OCI-LY3 (cell line): ENCODE measurements at regions not wholly inside any gene's neighbourhood (a gene's known extent, or its start where the extent isn't known, plus 50 kb on each side); places are given as distances from the start of the nearest gene placed in this dataset.

Experiments
- H2AFZ ChIP-seq: fragments of 200-600, 300-600 bp; shearing (Covaris generic); 2 replicates; pipeline ENCODE4 v1.6.0; 2014; ENCODE audit warnings: antibody characterized with exemption, low read depth, low read length
- H3K27ac ChIP-seq: fragments of 200-600, 300-600 bp; sonication (generic); 2 replicates; pipeline ENCODE4 v1.5.1; 2014; ENCODE audit warnings: mild to moderate bottlenecking, low read length, moderate library complexity, mixed read lengths
- H3K27me3 ChIP-seq: fragments of 200-600, 300-600 bp; sonication (generic); 2 replicates; pipeline ENCODE4 v1.6.1; 2014; ENCODE audit warnings: low read depth, low read length, mixed read lengths
- H3K36me3 ChIP-seq: fragments of 200-600, 300-600 bp; sonication (generic); replicated peaks from 2 replicates; pipeline ENCODE3; 2014; ENCODE audit warnings: low read depth, low read length, mixed read lengths
- H3K4me1 ChIP-seq: fragments of 300-600, 200-600 bp; sonication (generic); 2 replicates; pipeline ENCODE4 v1.6.1; 2014; ENCODE audit warnings: low read length, mixed read lengths
- H3K4me2 ChIP-seq: fragments of 200-600, 300-600 bp; sonication (generic); 2 replicates; pipeline ENCODE4 v1.6.1; 2014; ENCODE audit warnings: low read length, mixed read lengths
- H3K4me3 ChIP-seq: fragments of 300-600, 200-600 bp; sonication (generic); 2 replicates; pipeline ENCODE4 v1.5.1; 2014; ENCODE audit warnings: antibody characterized with exemption, mild to moderate bottlenecking, low read length, moderate library complexity
- H3K79me2 ChIP-seq: fragments of 300-600, 200-600 bp; shearing (Covaris generic); 2 replicates; pipeline ENCODE4 v1.6.1; 2014; ENCODE audit warnings: mild to moderate bottlenecking, low read length, mixed read lengths
- H3K9ac ChIP-seq: fragments of 300-600, 200-600 bp; shearing (Covaris generic); 2 replicates; pipeline ENCODE4 v1.6.0; 2014; ENCODE audit warnings: mild to moderate bottlenecking, low read length, moderate library complexity
- H3K9me3 ChIP-seq: fragments of 200-600, 300-600 bp; shearing (Covaris generic); 2 replicates; pipeline ENCODE4 v1.6.1; 2014; ENCODE audit warnings: low read length, mixed read lengths; ENCODE audit not compliant: insufficient read depth
- H4K20me1 ChIP-seq: fragments of 200-600, 300-600 bp; sonication (generic); 2 replicates; pipeline ENCODE4 v1.6.1; 2016; ENCODE audit warnings: low read length, mixed read lengths; ENCODE audit not compliant: insufficient read depth
- EZH2phosphoT487 ChIP-seq: fragments of 200-600 bp; shearing (Covaris generic); IDR thresholded peaks from 2 replicates; pipeline ENCODE4 v1.6.1; 2018; ENCODE audit warnings: antibody characterized with exemption, mixed run types, low read depth
- TF ChIP-seq, protein P1 (sequence below): fragments of 200-600, 300-600 bp; sonication (generic); IDR thresholded peaks from 2 replicates; pipeline ENCODE4 v1.5.1; 2014; ENCODE audit warnings: antibody characterized with exemption, low read length, low read depth

DNA sequence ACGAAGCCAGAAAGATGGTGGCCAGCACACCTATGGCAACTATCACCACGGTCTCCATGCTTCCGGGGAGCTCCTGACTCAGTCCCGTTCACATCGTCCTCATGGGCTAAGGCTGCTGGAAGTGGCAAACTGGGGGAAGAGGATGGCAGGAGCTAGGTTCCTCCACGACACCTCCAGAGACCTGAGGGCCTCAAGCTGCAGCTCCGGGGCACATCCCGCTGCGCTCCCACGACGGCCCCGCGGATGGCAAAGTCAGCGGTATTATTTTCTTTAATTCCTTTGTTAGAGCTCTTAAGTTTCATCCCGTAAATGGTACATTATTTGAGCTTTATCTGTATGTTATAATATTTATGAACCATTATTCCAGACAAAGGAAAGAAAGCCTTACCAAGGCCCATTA lies 190.5 kb downstream of the DACT1 start:
- Histone ChIP-seq H3K36me3 (no peaks in the 10 kb centered on the region), H3K4me3 (no peak overlapping the region), H3K79me2 (no peaks in the 10 kb centered on the region), H3K9me3 (no peaks in the 10 kb centered on the region), H3K27ac (no peak overlapping the region), H3K9ac (no peak overlapping the region), H2AFZ (no peak overlapping the region), H3K4me1 (peaks cover 10% of the 10 kb centered on the region), H4K20me1 (no peaks in the 10 kb centered on the region), H3K4me2 (no peak overlapping the region), H3K27me3 (no peaks in the 10 kb centered on the region)
- TF ChIP-seq EZH2phosphoT487: no peak
- TF ChIP-seq, protein P1, sequence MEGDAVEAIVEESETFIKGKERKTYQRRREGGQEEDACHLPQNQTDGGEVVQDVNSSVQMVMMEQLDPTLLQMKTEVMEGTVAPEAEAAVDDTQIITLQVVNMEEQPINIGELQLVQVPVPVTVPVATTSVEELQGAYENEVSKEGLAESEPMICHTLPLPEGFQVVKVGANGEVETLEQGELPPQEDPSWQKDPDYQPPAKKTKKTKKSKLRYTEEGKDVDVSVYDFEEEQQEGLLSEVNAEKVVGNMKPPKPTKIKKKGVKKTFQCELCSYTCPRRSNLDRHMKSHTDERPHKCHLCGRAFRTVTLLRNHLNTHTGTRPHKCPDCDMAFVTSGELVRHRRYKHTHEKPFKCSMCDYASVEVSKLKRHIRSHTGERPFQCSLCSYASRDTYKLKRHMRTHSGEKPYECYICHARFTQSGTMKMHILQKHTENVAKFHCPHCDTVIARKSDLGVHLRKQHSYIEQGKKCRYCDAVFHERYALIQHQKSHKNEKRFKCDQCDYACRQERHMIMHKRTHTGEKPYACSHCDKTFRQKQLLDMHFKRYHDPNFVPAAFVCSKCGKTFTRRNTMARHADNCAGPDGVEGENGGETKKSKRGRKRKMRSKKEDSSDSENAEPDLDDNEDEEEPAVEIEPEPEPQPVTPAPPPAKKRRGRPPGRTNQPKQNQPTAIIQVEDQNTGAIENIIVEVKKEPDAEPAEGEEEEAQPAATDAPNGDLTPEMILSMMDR: no peak

DNA sequence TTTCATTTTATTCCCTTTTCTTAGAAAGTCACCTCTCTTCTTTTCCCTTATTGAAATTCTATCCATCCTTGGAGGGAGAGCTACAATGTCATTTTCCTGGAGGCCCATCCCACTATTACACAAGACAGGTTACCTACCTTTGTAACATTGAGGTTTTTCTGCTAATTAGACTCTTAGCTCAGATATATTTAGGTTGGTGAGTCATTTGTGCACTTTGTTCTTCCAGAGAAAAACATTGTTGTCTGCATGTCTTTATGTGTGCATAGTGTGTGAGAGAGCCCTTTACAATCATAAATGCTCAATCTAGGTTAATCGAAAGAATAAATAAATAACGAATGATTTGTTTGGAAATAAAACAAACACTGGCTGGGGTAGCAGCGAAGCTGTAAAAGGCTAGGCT lies 191.8 kb downstream of the DACT1 start:
- no peaks in the 10 kb centered on the region for H4K20me1 ChIP-seq
- H3K36me3 ChIP-seq: no peaks in the 10 kb centered on the region
- no peaks in the 10 kb centered on the region for H3K27me3 ChIP-seq
- no peak overlapping the region for H3K4me3 ChIP-seq
- H3K4me2 ChIP-seq: no peak overlapping the region
- H3K79me2 ChIP-seq: no peaks in the 10 kb centered on the region
- H3K4me1 ChIP-seq: peaks cover 10% of the 10 kb centered on the region
- no peaks in the 10 kb centered on the region for H3K9me3 ChIP-seq
- no peak overlapping the region for H2AFZ ChIP-seq
- no peak overlapping the region for H3K9ac ChIP-seq
- TF ChIP-seq, protein P1: no peak
- TF ChIP-seq EZH2phosphoT487: no peak
- no peak overlapping the region for H3K27ac ChIP-seq

DNA sequence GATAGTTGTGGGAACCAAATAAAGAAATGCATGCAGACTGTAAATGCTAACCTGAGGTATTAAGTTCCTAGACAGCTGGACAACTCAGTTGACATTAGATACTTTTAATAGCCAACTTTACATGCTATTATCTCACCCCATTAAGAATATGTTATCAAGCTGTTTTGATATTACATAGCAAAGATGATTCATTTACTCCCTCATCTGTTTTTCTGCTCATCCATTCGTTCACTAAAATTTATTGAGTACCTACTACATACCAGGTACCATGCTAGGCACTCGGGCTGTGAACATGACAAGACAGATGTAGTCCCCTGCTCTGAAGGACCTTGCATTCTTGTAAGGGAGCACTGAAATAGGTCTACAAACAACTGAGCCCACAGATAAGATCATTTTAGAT lies 192.4 kb downstream of the DACT1 start:
- no peak overlapping the region for H3K4me2 ChIP-seq
- no peaks in the 10 kb centered on the region for H3K79me2 ChIP-seq
- H3K27ac ChIP-seq: no peak overlapping the region

DNA sequence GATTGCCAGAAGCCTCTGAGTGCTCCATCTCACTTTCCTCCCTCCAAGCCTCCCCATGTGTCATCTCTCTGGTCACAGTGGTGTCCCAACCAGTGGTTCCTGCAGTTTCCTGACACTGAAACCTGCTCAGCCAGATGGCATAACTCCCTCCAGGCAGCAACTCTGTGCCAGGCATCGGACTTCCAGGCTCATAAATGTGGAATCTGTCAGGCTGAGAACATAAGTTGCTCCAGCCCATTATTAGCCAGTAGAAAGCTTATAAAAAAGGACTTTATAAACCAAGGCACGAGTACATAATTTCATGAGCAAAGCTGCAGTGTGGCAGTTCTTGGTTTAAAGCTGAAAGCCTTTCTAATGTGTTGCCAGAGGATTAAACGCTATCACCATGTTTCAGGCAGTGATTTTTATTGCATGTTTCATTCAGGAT lies 194.3 kb downstream of the DACT1 start:
- Histone ChIP-seq H3K36me3 (no peaks in the 10 kb centered on the region), H3K4me3 (no peak overlapping the region), H3K9ac (no peak overlapping the region), H3K79me2 (no peaks in the 10 kb centered on the region), H4K20me1 (no peaks in the 10 kb centered on the region), H3K4me2 (no peak overlapping the region), H3K4me1 (peaks cover 2% of the 10 kb centered on the region), H2AFZ (no peak overlapping the region), H3K9me3 (no peaks in the 10 kb centered on the region), H3K27me3 (no peaks in the 10 kb centered on the region), H3K27ac (no peak overlapping the region)
- TF ChIP-seq, protein P1: no peak
- no peak for TF ChIP-seq EZH2phosphoT487

More for the DNA sequence above, 192.4 kb downstream of the DACT1 start:
- TF ChIP-seq EZH2phosphoT487: no peak
- TF ChIP-seq, protein P1: no peak
- H2AFZ ChIP-seq: no peak overlapping the region
- no peaks in the 10 kb centered on the region for H3K27me3 ChIP-seq
- H3K9ac ChIP-seq: no peak overlapping the region
- no peak overlapping the region for H3K4me3 ChIP-seq
- H3K9me3 ChIP-seq: no peaks in the 10 kb centered on the region
- H4K20me1 ChIP-seq: no peaks in the 10 kb centered on the region
- H3K4me1 ChIP-seq: peaks cover 10% of the 10 kb centered on the region
- H3K36me3 ChIP-seq: no peaks in the 10 kb centered on the region
